ENCODE measurements at regions not wholly inside any gene's neighbourhood (a gene's known extent, or its start where the extent isn't known, plus 50 kb on each side); places are given as distances from the start of the nearest gene placed in this dataset.

GRCh38 chr2:118670276-118670675, 177.2 kb downstream of the EN1 start:
- TF ChIP-seq CTCF (IDR thresholded peaks at IDR 0.05), result no peak
- no peak for TF ChIP-seq POLR2A (IDR thresholded peaks at IDR 0.05)
- no peak overlapping the region for H3K4me3 ChIP-seq (replicated peaks in 1 of 3)
- peaks cover 7 to 16% of the 10 kb centered on the region in 2 donors for H3K4me1 ChIP-seq
- no peak for DNase-seq
- intact Hi-C loops (cut with DNase I), result no loop called here
- no peaks in the 10 kb centered on the region for H3K9me3 ChIP-seq
- H3K27me3 ChIP-seq, result no peaks in the 10 kb centered on the region
- no peaks in the 10 kb centered on the region for H3K36me3 ChIP-seq
- 80 to 81% methylated on average over 2 of the region's 2 CpGs for WGBS, 2 donors
- no peak overlapping the region for H3K27ac ChIP-seq

DNA sequence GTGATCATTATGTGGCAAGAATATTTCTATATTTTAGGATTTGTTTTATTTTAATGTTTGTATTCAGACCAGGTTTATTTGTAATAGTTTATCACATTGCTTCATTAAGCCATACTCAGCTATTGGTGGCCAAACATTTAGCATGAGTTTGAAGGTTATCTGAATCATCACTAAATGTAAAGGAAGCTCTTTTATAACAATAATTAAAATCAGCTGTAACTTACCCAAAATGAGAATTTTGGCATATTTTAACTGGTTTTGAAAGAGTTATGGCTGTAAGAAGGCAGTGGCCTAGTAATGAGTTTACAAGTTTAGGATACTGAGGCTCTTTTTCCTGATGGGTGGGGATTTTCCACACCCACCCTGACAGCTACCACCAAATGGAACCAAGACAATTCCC, 177.8 kb downstream of the EN1 start:
- no peaks in the 10 kb centered on the region for H3K27me3 ChIP-seq
- no peaks in the 10 kb centered on the region for H3K9me3 ChIP-seq
- H3K27ac ChIP-seq, result no peak overlapping the region
- H3K4me3 ChIP-seq (replicated peaks in 1 of 3), result no peak overlapping the region
- intact Hi-C loops (cut with DNase I), result no loop called here
- no peak for TF ChIP-seq CTCF (IDR thresholded peaks at IDR 0.05)
- TF ChIP-seq POLR2A (IDR thresholded peaks at IDR 0.05), result no peak
- no peak for DNase-seq
- H3K36me3 ChIP-seq, result no peaks in the 10 kb centered on the region
- H3K4me1 ChIP-seq, result peaks cover 7 to 16% of the 10 kb centered on the region in 2 donors

- TF ChIP-seq CTCF (IDR thresholded peaks at IDR 0.05) (no peak), POLR2A (IDR thresholded peaks at IDR 0.05) (no peak)
- H3K4me3 ChIP-seq (replicated peaks in 1 of 3), result no peak overlapping the region
- H3K36me3 ChIP-seq, result no peaks in the 10 kb centered on the region
- peaks cover 7 to 16% of the 10 kb centered on the region in 2 donors for H3K4me1 ChIP-seq
- 31 to 34% methylated on average over 9 of the region's 9 CpGs for WGBS, 2 donors
- peak overlapping the region in 2 of 3 donors; percentile 68 to 74 for H3K27ac ChIP-seq
- DNase-seq, result peak; percentile 3 to 18
- intact Hi-C loops (cut with DNase I), result no loop called here
- no peaks in the 10 kb centered on the region for H3K27me3 ChIP-seq
- H3K9me3 ChIP-seq, result no peaks in the 10 kb centered on the region
These were observed 178.7 kb downstream of the EN1 start for GRCh38 chr2:118668431-118669424.

GRCh38 chr2:118667964-118668363, 179.5 kb downstream of the EN1 start:
- no peak for DNase-seq
- H3K27ac ChIP-seq, result peak overlapping the region in 1 of 3 donors; percentile 74
- TF ChIP-seq POLR2A (IDR thresholded peaks at IDR 0.05) (no peak), CTCF (IDR thresholded peaks at IDR 0.05) (no peak)
- H3K27me3 ChIP-seq, result no peaks in the 10 kb centered on the region
- intact Hi-C loops (cut with DNase I), result no loop called here
- 80 to 86% methylated on average over 6 of the region's 6 CpGs for WGBS, 2 donors
- peaks cover 7 to 16% of the 10 kb centered on the region in 2 donors for H3K4me1 ChIP-seq
- no peaks in the 10 kb centered on the region for H3K36me3 ChIP-seq
- H3K4me3 ChIP-seq (replicated peaks in 1 of 3), result no peak overlapping the region
- no peaks in the 10 kb centered on the region for H3K9me3 ChIP-seq

- Histone ChIP-seq H3K36me3 (no peaks in the 10 kb centered on the region), H3K4me3 (replicated peaks in 1 of 3) (no peak overlapping the region), H3K9me3 (no peaks in the 10 kb centered on the region), H3K27me3 (no peaks in the 10 kb centered on the region), H3K4me1 (peaks cover 7 to 16% of the 10 kb centered on the region in 2 donors), H3K27ac (no peak overlapping the region)
- no peak for DNase-seq
- WGBS, 2 donors, result 89 to 93% methylated on average over 2 of the region's 2 CpGs
- TF ChIP-seq CTCF (IDR thresholded peaks at IDR 0.05), result no peak
- no peak for TF ChIP-seq POLR2A (IDR thresholded peaks at IDR 0.05)
- intact Hi-C loops (cut with DNase I), result no loop called here
These were observed 180.1 kb downstream of the EN1 start for GRCh38 chr2:118667348-118667747.

All from thyroid gland (tissue), 4 donors.